ENCODE measurements at regions not wholly inside any gene's neighbourhood (a gene's known extent, or its start where the extent isn't known, plus 50 kb on each side); places are given as distances from the start of the nearest gene placed in this dataset.

GRCh38 chr2:39920307-39920801 is 141.3 kb upstream of the THUMPD2 start:
- 60% methylated on average over 1 of the region's 5 CpGs; no CpG with 5 or more reads in 1 of the 2 experiments for WGBS, 2 experiments (ENCODE audit: extremely low coverage in 2 of 2, insufficient read length in 1 of 2)
- POLR2A ChIA-PET (ENCODE audit: unreplicated experiment), result no interaction called here

More at GRCh38 chr2:39920307-39920801, 141.3 kb upstream of the THUMPD2 start:
- Histone ChIP-seq H3K36me3 (ENCODE audit: control insufficient read depth, insufficient read depth, low read length) (no peaks in the 10 kb centered on the region), H2AK9ac (replicated peaks; ENCODE audit: low read depth, low read length, poor library complexity) (peak overlapping the region; percentile 7), H3K4me1 (ENCODE audit: control insufficient read depth, insufficient read depth, low read length) (peaks cover 12% of the 10 kb centered on the region), H3K23ac (ENCODE audit: low read depth, low read length) (no peak overlapping the region), H3K14ac (replicated peaks; ENCODE audit: low read depth, low read length) (peak overlapping the region; percentile 9; the same call in 1 of the 2 replicates), H4K5ac (ENCODE audit: low read depth, low read length) (peak overlapping the region; percentile 45; the same call in 1 of the 2 replicates), H2BK15ac (ENCODE audit: low read depth, low read length) (peak overlapping the region; percentile 67; the same call in 1 of the 3 replicates), H3K9me3 (ENCODE audit: control insufficient read depth, insufficient read depth, low read length) (no peaks in the 10 kb centered on the region), H3K4me3 (ENCODE audit: insufficient read depth, low read depth, low read length) (no peak overlapping the region), H2AFZ (replicated peaks; ENCODE audit: low read length, poor library complexity) (peak overlapping the region; percentile 66), H4K91ac (ENCODE audit: insufficient read depth, low read depth, low read length) (peak overlapping the region; percentile 50), H3K4me2 (ENCODE audit: low read depth, low read length) (peak overlapping the region; percentile 3; the same call in 1 of the 2 replicates), H2BK5ac (ENCODE audit: low read depth, low read length, poor library complexity, severe bottlenecking) (peak overlapping the region; percentile 70), H3K56ac (ENCODE audit: extremely low read depth, insufficient read depth, low read length) (no peak overlapping the region), H2BK120ac (ENCODE audit: low read depth, low read length) (peak overlapping the region; percentile 83), H3K9ac (ENCODE audit: low read depth, low read length) (no peak overlapping the region), H2AK5ac (ENCODE audit: low read depth, low read length) (peak overlapping the region; percentile 68), H4K20me1 (ENCODE audit: insufficient read depth, low read length) (no peaks in the 10 kb centered on the region), H2BK20ac (ENCODE audit: low read depth, low read length) (peak overlapping the region; percentile 56; the same call in 1 of the 2 replicates), H3K4ac (ENCODE audit: low read depth, low read length) (peak overlapping the region; percentile 38; the same call in 1 of the 2 replicates), H3K18ac (ENCODE audit: low read depth, low read length) (peak overlapping the region; percentile 73), H3K27me3 (ENCODE audit: control insufficient read depth, insufficient read depth, low read length) (no peaks in the 10 kb centered on the region), H3K79me1 (ENCODE audit: low read depth in 1 of 2, low read length in 2 of 2) (no peaks in the 10 kb centered on the region), H3K9me1 (ENCODE audit: insufficient read depth, low read length) (no peaks in the 10 kb centered on the region), H4K8ac (ENCODE audit: low read depth in 2 of 2, low read length in 2 of 2) (peak overlapping the region; percentile 54 to 60; a peak in 3 of 4 replicates), H3K27ac (ENCODE audit: insufficient read depth, low read length) (no peak overlapping the region; the same call in 1 of the 2 replicates)
- CTCF ChIA-PET, result interaction anchor here (0.5 kb wide), 1 partner anchor 308 kb away, joined by 3 read pairs; no protein-coding TSS in a partner anchor
- DNase-seq, result no peak
- TF ChIP-seq CTCF (conservative IDR thresholded peaks at IDR 0.05; ENCODE audit: low read depth, low read length) (no peak), CHD1 (IDR thresholded peaks at IDR 0.05; ENCODE audit: low read depth, low read length) (no peak), SMC3 (IDR thresholded peaks at IDR 0.05; ENCODE audit: low read depth, low read length) (no peak), RAD21 (IDR thresholded peaks at IDR 0.05; ENCODE audit: low read length) (no peak)
- no TSS peak for BruUV-seq (replicated peaks)
- in situ Hi-C loops (cut with MboI; ENCODE audit: low sequenced_read_pairs) (loop anchor here (25.0 kb wide), 1 partner anchor 1792 kb away; no protein-coding TSS in a partner anchor), intact Hi-C loops (cut with micrococcal nuclease) (no loop called here), dilution Hi-C loops (cut with HindIII; ENCODE audit: low sequenced_read_pairs, unreplicated experiment) (no loop called here)
- ATAC-seq (ENCODE audit: low read depth), result no peak
